AG09319 (cell line): ENCODE measurements at regions not wholly inside any gene's neighbourhood (a gene's known extent, or its start where the extent isn't known, plus 50 kb on each side); places are given as distances from the start of the nearest gene placed in this dataset.
A peak's percentile ranks its signal among the peaks of the same experiment; 100 is the strongest.

ENCODE experiments used
- DNase-seq: peaks from one replicate; pipeline ENCODE4 v3.0.0-alpha.2; 2010; ENCODE audit warnings: low read depth; ENCODE audit errors: extremely low read depth
- CTCF ChIP-seq: IDR thresholded peaks from 2 replicates; pipeline ENCODE4 v1.5.1; 2011; ENCODE audit warnings: low read depth, mild to moderate bottlenecking, inconsistent platforms, low read length, moderate library complexity

- no peak for DNase-seq
- no peak for TF ChIP-seq CTCF
Measured at GRCh38 chr3:137926991-137927390, 83.0 kb upstream of the CLDN18 start.

GRCh38 chr3:137930976-137931375 is 79.0 kb upstream of the CLDN18 start:
- no peak for DNase-seq
- no peak for TF ChIP-seq CTCF

- DNase-seq, result no peak
- TF ChIP-seq CTCF, result no peak
Measured at GRCh38 chr3:137938876-137939275, 71.1 kb upstream of the CLDN18 start.

GRCh38 chr3:137944593-137944992 is 65.4 kb upstream of the CLDN18 start:
- no peak for TF ChIP-seq CTCF
- no peak for DNase-seq

- TF ChIP-seq CTCF, result peak; percentile 61
- peak; percentile 34 for DNase-seq
Measured at GRCh38 chr3:137946356-137946973, 63.5 kb upstream of the CLDN18 start.

- no peak for DNase-seq
- TF ChIP-seq CTCF, result no peak
Measured at GRCh38 chr3:137947117-137947516, 62.8 kb upstream of the CLDN18 start.

GRCh38 chr3:137948400-137949072 is 61.4 kb upstream of the CLDN18 start:
- no peak for TF ChIP-seq CTCF
- DNase-seq, result no peak
